ENCODE measurements at regions not wholly inside any gene's neighbourhood (a gene's known extent, or its start where the extent isn't known, plus 50 kb on each side); places are given as distances from the start of the nearest gene placed in this dataset.
"Not testable (repeated sequence)": the region's sequence is repeated elsewhere in the genome, so short reads cannot be mapped to it uniquely, and the experiment has no call there.

DNA sequence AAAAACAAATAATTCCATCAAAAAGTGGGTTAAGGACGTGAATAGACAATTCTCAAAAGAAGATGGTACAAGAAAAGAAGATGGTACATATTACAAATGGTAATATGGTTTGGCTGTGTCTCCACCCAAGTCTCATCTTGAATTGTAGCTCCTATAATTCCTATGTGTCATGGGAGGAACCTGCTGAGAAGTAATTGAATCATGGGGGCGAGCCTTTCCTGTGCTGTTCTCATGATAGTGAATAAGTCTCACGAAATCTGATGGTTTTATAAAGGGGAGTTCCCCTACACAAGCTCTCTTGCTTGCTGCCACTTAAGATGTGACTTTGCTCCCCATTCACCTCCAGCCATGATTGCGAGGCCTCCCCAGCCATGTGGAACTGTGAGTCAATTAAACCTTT is 172.9 kb downstream of the C11orf91 start:
- DNase-seq (ENCODE audit: low read depth, low spot score): not testable (repeated sequence)

DNA sequence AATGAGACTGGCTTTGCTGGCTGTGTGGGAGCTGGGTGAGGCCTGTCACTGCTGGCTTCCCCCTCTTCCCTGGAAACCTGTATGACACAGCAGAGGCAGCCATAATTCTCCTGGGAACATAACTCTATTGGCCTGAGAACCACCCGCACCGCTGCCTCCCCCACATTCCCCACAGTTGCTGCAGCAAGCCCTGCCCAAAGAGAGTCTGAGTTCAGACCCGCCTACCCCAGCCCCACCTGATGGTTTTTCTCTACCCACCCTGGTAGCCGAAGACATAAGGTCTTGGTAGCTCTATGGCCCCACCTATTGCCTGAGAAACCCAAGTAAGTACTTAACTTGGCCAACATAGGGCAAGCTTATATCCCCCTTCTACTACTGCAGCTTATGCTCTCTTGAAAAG is 174.8 kb downstream of the C11orf91 start:
- no peak for DNase-seq (ENCODE audit: low read depth, low spot score)

DNA sequence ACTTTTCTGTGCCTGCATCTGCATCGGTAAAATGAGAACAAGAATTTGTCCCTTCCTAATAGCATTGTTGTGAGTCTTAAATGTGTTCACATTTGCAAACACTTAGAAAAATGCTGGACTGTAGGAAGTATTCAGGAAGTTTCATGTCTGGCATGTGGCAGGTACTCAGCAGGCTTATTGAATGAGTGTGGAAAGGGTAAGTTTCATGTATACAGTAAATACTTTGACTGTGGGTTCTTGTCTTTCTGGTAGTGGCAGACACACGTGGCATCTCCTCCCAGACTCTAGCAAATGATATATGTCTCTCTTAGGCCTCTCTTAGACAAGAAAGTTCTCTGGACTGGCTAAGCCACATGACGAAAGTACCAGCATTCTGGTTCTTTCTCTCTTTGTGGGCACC is 179.2 kb downstream of the C11orf91 start:
- no peak for DNase-seq (ENCODE audit: low read depth, low spot score)

DNA sequence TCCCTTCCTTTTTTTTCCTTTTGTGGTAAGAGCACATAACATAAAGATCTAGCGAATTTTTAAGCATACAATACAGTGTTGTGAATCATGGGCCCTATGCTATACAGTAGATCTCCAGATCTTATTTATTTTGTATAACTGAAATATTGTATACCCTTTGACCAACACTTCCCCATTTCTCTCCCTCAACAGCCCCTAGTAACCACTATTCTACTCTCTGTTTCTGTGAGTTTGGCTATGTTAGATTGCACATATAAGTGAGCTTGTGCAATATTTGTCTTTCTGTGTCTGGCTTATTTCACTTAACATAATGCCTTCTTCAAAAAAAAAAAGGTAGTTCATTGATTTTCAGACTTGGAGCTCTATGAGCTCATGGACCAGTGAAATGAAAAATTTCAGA is 180.5 kb downstream of the C11orf91 start:
- no peak for DNase-seq (ENCODE audit: low read depth, low spot score)

DNA sequence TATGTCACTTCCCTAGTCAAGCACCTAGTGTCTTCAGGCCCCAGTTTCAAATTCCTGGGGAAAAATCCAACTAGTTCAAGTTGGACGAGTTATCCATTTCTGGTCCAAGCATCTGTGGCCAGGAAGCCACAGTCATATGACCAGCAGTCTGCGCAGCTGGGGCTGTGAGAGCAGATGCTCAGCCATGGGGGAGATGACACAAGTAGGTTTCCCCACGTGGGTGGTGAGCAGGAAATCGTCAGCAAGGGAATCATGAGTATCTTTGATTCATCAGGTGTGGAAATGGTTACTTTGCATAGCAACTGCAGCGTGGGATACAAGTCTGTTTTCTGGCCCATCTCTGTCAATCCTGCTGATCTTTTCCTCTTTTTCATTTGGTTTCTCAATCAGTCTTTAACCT is 185.3 kb downstream of the C11orf91 start:
- no peak for DNase-seq (ENCODE audit: low read depth, low spot score)

DNA sequence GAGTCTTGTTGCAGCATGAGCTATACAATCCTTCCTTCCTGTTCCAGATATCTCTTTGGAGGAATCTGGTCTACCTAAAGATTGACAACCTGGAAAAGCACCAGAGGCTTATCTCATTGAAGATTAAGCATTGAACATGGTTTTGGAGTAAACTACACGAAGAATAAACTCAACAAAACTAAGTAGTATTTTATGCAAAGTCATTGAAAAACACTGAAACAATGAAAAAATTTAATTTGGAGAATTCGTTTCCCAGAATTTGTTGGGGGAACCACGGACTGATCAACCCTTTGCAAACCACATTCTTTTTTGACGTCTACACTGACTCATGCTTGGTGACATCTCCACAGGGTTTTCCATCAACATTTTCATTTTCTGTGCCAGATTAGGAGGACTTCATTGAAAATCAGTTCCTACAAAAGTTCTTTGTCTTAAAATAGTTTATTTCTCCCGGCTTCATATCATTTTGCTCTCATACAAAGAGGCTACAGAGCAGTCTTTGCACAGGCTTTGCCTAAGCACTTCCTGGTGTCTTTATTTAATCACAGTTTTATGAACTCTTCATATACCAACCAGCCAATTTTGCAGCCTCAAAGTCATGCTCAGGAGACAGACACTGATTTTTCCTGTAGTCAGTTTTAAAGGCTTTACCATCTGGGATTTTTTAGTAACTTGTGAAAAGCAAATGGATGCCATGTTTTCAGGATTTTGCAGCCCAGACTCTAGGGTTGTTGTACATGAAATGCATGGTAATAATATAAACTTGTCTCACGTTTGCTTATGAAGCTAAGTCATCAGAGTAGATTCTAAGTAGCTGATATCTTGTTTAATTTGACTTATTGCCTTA is 186.3 kb downstream of the C11orf91 start:
- DNase-seq (ENCODE audit: low read depth, low spot score): no peak

DNA sequence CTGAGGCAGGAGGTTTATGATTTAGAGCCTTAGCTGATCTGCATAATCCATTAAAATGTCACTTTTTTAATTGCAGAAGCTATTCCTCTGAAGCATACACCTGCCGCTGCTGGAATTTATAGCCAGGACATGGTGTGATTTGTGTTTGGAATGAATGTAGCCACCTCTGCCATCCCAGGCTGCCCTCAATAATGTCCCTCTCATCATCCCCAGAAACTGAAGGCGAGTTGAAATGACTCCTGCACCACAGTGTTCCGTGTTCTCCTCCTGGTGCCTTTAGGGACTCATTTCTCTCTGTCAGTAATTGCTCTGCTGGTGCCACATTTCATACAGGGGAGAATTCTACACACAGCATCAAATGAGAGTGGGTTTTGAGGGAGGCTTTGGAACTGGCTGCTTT is 191.0 kb downstream of the C11orf91 start:
- DNase-seq (ENCODE audit: low read depth, low spot score): no peak

DNA sequence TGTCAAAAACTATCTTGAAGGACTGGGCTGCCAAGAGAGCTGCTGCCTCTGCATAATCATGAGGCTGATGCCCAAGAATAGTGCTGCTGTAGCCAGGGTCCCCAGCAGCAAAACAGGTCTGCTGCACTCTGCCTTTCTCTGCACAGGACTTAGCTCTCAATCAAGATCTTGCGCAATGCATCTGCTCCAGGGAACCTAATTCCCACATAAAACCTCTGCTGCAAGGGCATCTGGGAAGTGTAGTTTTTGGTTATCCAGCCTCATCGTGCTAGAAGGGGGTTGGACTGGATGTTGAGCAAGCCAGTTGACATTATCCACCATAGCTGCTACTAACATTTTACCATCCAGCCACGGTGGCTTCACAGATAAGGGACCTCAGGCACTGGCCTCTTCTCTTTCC is 192.7 kb downstream of the C11orf91 start:
- DNase-seq (ENCODE audit: low read depth, low spot score): no peak

DNA sequence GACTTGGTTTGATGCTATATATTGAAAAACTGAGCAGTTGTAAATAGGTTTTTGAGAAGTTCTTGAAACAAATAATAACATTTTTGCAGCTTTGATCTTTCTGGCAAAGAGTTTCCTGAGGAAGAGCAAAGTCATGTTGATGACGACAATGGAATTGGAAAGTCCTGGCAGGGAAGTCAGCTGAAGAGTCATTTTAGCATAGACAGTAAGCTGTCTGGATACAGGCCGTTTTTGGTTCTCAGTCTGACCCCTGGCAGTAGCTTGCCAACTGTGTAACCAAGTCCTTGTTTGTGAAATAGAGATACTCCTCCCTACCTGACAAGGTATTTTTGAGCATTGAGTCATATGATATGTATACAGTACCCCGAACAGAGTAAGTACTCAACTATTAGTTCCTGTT is 193.3 kb downstream of the C11orf91 start:
- no peak for DNase-seq (ENCODE audit: low read depth, low spot score)

DNA sequence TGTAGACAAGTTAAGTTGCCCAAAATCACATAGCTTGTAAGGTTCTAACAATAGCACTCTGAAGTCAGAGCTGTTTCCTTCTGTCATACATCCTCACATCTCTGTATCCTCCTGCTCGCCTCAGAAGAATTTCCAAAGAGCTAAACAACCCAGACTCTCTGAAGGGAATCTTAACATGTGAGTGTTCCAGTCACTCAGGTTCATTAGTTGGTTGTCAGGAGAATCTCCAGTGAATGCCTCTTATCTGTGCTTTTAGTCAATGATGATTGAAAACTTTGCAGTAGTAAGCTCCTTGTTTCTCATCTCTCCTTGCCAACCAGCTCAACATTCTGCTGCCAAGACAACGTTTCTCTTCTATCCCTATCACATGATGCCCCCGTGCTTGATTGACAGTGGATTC is 195.5 kb downstream of the C11orf91 start:
- DNase-seq (ENCODE audit: low read depth, low spot score): no peak

DNA sequence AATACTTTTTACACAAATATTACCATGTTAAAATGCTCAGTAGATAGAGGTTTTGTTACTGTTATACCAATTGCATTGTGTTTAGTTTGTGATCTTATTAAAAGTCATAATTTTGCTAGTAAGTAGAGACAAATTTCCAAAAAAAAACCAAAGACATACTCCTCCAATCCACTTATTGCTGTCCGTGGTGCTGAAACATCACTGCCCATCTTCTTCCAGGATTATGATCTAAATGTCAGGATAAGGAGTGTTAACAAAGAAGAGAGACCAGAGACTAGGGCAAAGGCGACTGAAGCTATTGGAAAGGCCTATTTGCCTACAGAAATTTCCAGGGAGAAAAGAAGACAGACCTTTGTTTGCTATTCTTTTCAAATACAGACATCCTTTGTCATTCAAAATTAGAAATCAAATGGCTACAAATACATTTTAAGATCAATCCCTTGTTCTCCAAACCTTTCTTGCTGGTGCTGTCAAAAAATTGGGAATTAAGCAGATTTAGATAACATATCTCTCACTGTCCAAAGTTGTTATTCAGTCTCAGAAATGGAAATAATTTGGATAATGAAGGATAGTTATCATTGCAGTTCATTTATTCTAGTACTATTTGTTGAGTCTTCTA is 199.7 kb downstream of the C11orf91 start:
- peak; percentile 49 for DNase-seq (ENCODE audit: low read depth, low spot score)

DNA sequence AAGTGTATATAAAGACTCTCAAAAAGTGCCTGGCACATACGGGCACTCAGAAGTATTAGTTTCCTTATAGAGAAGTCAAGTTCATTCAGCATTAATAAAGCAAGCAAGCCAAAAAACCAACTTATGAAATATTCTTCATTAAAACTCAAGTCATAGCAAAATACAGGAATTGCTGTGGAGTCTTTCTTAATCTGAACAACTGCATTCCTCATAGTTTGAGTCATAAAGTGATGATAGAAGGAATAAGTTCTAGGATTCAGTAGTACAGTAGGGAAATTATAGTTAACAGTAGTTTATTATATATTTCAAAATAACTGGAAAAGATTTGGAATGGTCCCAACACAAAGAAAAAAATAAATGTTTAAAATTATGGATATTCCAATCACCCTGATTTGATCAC is 200.3 kb downstream of the C11orf91 start:
- no peak for DNase-seq (ENCODE audit: low read depth, low spot score)

DNA sequence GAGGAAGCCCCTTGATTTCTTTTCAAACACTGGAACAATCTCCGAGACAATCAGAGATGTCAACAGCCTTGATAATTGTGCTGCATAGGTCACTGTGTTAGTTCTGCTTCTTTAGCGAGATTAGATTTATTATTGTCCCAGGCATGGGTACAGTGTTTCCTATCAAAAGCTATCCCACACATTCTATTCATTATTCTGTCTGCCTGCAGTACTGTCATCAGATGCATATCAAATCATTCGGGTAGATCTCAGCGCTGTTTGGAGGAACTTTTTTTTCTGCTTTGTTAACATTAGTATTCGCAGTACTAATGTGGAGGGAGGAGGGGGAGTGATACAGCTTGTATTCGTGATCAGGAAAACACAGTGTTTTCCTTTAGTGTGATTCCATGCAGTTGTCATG is 208.0 kb downstream of the C11orf91 start:
- no peak for DNase-seq (ENCODE audit: low read depth, low spot score)

DNA sequence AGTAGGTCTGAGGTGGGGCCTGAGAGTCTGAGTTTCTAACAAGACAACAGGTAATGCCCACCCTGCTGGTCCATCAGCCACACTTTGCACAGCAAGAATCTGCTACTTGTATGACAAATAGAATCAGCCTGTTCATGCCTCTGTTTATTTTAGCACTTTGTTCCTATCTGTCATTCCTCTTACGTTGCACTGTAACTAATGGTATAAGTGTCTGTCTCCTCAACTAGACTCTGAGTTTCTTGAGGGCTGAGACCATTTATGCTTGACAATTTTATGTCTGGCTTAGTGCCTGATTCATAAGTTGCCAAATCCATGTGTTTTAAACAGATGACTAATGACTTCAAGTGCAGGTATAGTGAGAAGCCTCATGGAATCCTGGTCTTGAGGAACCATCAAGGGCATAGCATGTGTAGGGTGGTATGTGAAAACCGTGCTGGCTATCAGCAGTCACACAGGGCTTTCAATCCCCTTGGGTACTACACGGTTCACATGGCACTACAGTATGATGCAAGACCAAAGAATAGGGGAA is 209.7 kb downstream of the C11orf91 start:
- DNase-seq (ENCODE audit: low read depth, low spot score): no peak

DNA sequence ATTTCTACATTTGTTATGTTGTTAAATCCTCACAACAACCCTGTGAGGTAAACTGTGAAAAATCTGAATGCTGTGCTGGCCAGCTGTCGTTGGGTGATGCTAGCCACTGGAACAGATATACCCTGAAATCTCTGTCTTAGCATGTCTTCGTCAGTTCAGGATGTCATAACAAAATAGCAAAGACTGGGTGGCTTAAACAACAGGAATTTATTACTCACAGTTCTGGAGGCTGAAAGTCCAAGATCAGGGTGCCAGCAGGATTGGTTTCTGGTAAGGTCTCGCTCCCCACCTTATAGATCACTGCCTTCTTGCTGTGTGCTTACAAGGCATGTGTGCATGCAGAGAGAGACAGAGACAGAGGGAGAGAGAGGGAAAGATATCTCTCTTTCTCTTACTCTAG is 211.7 kb downstream of the C11orf91 start:
- DNase-seq (ENCODE audit: low read depth, low spot score): no peak

DNA sequence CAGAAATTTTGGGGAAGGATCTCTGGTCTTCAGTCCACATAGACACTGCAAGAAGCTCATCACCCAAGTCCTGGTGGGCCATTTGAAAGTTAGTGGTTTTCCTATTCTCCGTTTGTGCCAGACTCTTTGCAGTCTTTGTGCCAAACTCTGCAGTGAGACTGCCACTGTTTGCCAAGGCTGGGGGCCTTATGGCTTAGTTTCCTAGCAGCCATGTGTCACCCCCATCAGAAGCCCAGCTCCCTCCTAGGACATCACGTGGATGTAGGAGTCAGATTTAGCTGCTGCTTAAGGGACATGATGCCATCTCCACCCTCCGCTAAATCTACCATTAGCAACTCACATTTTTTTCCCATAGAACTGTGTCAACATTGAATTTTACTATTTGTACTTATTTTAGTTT is 220.0 kb downstream of the C11orf91 start:
- no peak for DNase-seq (ENCODE audit: low read depth, low spot score)

DNA sequence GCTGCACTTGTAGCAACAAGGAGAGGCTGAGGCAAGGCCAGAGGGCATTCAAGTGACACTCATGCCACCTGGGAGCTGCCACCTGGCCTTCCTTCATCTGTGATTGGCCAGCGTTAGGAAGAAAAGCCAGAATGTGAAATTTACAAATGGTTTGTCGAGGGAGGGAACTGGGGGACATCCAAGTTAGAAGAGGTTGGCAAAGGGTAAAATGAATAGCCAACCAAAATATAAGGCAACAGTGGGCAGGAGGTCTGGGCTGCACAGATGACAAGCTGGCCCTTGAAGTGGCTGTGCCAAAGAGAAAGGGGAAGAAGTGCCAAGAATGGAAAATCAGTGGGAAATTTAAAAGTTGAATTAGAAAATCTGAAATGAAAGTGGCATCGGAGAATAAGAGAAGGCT is 221.4 kb downstream of the C11orf91 start:
- DNase-seq (ENCODE audit: low read depth, low spot score): no peak

DNA sequence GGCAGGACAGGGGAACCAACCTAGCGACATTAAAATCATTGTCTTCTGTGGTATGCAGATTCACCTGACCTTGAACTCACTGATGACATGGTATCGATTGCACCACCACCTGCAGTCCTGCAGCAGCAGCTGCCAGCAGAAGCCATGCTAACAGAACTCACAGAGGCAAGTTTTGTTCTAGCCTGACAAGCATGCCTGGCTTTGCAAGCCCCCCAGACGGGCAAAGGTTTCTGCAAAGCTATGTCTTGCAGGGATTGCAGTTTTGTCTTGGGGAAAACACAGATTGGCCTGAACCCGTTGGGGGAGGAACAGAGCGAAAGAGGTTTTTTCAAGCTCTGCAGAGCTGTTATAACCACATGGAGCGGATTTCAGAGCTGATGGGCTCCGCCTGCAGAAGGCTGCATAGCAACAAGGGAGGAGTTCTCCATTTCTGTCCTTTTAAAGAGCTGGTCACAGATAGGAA is 221.0 kb downstream of the HIPK3 start:
- no peak for DNase-seq (ENCODE audit: low read depth, low spot score)

DNA sequence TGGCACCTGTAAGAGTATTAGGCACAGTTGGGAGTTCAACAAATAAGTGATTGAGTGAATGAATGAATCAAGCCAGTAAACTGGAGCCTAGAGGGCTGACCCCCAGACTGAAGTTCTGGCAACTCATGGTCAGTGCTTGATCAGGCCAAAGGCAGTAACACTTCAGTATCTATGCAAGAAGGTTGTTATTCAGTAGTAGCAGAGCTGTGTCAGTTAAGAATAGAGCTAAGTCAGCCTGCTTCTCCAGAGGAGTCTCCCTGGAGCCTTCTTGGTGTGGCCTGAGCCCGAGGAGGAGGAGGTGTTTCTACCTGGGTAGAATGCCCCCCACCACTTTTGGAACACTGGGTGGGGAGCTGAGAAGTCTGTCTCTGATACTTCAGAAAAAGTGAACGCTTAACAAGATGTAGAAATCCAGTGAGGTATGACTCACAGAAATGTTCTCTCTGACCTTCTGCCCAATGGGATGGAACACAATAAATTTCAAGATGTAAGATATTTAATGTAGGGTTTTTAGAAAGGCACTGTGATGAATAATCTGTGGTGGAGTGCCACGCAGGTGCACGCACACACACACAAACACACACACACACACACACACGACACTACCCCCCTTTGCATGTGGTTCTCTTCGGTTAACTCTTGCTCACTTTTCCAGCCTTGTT is 219.9 kb downstream of the HIPK3 start:
- no peak for DNase-seq (ENCODE audit: low read depth, low spot score)

DNA sequence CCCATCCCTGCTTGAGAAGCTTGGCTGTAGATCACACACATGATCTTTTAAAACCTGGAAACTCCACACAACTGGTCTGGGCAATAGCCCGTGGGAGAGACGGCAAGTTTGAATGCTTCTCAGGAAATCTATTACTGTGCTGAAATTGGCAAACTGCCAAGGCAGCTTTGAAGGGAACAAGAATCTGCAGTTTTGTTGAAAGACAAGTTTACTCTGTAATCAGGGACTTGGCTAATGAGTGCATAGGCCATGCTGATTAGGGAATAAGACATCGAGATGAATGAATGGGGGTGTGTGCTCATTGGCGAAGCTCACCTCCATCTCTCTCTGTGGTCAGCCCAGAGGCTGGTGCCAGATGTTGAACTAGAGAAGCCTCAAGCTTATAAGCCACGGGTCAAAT is 218.8 kb downstream of the HIPK3 start:
- no peak for DNase-seq (ENCODE audit: low read depth, low spot score)

DNA sequence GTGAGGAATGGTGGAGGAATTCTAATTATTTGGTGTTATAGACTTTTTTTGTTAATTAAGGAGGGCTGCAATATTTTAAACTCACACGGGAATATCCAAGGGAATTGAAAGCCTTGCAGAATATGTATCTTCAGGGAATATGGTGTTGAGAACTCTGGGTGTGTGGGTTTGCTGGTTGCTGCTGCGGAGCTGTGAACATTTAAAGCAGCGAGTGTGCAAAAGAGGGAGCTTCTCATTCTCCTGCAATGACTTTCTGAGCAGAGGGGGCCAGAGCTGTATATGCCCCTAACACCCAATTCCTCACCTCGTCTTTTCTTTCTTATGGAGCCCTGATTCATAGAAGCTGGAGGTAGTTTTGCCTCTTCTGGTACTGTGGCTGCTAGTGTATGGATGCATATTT is 217.7 kb downstream of the HIPK3 start:
- no peak for DNase-seq (ENCODE audit: low read depth, low spot score)

DNA sequence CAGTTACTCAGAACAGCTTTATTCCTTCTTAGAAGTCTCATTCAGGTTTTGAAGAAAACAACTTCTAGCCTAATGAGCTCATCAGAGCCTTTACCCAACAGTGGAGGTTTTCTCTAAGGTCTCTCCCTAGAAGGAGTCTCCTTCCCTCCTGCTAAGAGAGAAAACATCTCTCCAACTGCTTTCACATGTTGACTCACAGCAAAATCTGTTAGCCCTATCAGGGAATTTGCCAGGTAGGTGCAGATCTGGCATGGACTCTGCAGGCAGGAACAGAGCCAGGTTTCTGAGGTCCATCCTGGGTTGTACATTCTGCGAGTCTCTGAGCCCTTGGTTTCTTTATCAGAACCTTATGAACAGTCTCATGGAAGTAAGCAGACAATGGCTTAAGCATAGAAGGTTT is 214.4 kb downstream of the HIPK3 start:
- no peak for DNase-seq (ENCODE audit: low read depth, low spot score)

DNA sequence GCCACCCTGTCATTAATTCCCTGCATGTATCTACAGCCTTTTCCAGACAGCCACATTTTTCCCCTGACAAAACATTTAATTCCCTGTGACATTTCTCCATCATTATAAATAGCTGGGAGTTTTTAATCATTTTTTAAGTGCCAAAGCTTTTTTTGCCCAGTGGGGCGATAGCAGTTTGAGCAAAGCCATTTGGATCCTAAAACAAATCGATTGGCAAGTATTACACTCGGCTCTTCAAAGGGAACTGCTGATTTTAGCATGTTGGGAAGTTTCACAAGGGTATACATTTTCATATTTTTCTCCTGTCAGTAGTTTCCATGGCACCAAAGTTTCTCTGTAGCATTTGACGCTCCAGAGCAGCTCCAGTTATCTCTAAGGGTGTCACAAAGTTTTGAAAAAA is 210.8 kb downstream of the HIPK3 start:
- no peak for DNase-seq (ENCODE audit: low read depth, low spot score)

Data from smooth muscle cell of the brain vasculature (primary cell).